Keratinocyte (primary cell): ENCODE measurements at regions not wholly inside any gene's neighbourhood (a gene's known extent, or its start where the extent isn't known, plus 50 kb on each side); places are given as distances from the start of the nearest gene placed in this dataset.

Source experiments
- EZH2 ChIP-seq: IDR thresholded peaks from one replicate; pipeline ENCODE4 v1.6.1; 2012; ENCODE audit warnings: inconsistent platforms, mild to moderate bottlenecking, low read length, moderate library complexity
- TF ChIP-seq, protein P1 (sequence below), 3 experiments: IDR thresholded peaks in 1 of 3; conservative IDR thresholded peaks in 1 of 3; optimal IDR thresholded peaks in 1 of 3; 2 replicates in 2 of 3; 3 replicates in 1 of 3; pipeline versions ENCODE3 to v1.5.1; 2011; ENCODE audit warnings: low read length in 3 of 3, mild to moderate bottlenecking in 3 of 3, moderate library complexity in 2 of 3, control low read depth in 1 of 3, inconsistent platforms in 1 of 3; ENCODE audit not compliant: insufficient read depth in 2 of 3; ENCODE audit errors: extremely low read depth in 1 of 3

DNA sequence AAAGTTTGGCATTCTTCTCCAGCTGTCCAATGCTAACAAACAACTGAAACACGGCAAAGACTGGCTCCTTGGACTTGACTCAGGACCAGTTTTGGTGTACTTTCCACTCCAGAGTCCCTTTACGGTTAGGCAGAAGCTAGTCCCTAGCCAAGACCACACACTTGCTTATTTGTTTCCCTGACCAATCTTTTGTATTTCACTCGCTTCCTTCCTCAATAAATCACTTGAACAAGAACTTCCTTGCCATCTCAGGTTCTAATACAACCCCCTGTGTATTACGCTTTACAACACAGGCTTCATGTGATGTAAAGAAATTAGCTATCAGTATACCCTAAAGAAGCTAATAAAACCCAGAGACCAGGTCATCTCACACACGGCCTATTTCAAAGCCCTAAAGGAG, 947.5 kb upstream of the CTNND2 start:
- TF ChIP-seq, protein P1, sequence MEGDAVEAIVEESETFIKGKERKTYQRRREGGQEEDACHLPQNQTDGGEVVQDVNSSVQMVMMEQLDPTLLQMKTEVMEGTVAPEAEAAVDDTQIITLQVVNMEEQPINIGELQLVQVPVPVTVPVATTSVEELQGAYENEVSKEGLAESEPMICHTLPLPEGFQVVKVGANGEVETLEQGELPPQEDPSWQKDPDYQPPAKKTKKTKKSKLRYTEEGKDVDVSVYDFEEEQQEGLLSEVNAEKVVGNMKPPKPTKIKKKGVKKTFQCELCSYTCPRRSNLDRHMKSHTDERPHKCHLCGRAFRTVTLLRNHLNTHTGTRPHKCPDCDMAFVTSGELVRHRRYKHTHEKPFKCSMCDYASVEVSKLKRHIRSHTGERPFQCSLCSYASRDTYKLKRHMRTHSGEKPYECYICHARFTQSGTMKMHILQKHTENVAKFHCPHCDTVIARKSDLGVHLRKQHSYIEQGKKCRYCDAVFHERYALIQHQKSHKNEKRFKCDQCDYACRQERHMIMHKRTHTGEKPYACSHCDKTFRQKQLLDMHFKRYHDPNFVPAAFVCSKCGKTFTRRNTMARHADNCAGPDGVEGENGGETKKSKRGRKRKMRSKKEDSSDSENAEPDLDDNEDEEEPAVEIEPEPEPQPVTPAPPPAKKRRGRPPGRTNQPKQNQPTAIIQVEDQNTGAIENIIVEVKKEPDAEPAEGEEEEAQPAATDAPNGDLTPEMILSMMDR (optimal IDR thresholded peaks at IDR 0.05 in 1 of 3, IDR thresholded peaks at IDR 0.05 in 1 of 3, conservative IDR thresholded peaks at IDR 0.05 in 1 of 3; ENCODE audit: extremely low read depth in 1 of 3, insufficient read depth in 2 of 3, low read length in 3 of 3) = no peak
- no peak for TF ChIP-seq EZH2
